HG02840 (cell line): ENCODE measurements at regions not wholly inside any gene's neighbourhood (a gene's known extent, or its start where the extent isn't known, plus 50 kb on each side); places are given as distances from the start of the nearest gene placed in this dataset.

ENCODE experiments used
- ATAC-seq: cut with Tn5 transposase; IDR thresholded peaks from one replicate; pipeline ENCODE4 v1.9.1; 2021; ENCODE audit warnings: mild to moderate bottlenecking, moderate library complexity, moderate number of reproducible peaks; ENCODE audit not compliant: unreplicated experiment, low FRiP score

DNA sequence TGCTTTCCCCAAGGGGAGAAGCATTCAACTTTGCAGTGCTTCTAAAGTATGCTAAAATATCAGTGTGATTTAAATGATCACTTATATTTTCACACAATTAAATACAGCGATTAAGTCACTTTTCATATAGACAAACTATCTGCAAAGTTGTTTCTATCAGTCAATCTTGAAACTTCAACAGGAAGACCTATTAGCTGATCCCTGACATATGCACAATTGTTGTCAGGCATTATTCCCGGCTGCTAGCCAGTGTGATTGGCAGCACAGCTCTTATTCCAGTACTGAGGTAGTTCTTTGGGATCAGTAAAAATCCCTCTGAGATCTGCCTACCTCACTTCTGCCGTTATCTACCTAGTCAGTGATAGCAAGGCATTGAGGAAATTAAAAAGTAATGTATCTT lies 629.5 kb downstream of the NR4A2 start:
- ATAC-seq = no peak

DNA sequence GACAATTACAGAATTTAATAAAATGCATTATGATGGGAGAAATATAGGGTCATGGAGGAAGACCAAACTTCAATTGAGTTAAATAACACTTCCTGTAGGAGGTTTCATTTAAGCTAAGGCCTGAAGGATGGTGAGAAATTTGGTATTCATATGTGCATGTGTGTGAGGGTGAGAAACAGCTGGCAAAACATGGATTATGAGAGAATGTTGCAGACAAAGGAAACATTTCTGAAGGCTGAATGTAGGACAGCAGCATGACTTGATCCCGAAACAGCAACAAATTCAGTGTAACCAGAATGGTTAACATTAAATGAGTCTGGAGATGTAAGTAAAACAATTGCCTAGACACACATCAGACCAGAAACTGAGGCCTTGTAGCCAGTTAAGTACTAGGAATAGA lies 630.8 kb downstream of the NR4A2 start:
- no peak for ATAC-seq

DNA sequence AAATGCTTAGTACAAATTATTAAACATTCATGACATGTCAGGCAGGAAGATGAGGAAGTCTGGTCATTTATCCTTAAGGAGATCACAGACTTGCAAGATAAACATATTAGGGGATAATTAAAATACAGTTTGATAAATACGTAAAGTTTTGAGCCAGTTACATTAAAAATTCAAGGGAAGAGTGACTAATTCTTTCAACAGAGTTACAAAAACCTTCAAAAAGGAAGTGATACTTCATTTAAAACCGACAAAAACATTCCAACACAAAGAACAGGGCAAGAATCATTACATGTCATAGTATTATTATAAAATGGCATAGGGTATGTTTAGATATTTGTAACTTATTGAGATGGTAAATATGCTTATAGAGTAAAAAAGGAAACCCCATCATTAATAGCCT lies 636.0 kb downstream of the NR4A2 start:
- ATAC-seq = no peak

DNA sequence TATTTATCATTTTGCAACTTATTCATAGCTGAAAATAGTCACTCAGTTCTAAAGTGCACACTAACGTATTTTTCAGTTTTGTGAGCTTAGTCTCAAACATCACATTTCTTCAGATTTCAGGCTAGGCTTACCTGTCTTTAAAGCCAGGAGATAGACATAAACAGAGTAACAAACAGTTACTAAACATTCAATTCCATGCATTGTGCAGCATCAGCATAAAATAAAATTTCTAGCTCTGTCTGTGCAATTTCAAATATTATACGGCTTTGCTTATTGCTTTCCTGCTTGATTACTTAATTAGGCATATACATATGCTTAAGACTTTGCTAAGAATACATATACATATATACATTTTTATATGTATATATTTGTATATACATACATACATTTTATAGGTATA lies 637.0 kb downstream of the NR4A2 start:
- no peak for ATAC-seq

DNA sequence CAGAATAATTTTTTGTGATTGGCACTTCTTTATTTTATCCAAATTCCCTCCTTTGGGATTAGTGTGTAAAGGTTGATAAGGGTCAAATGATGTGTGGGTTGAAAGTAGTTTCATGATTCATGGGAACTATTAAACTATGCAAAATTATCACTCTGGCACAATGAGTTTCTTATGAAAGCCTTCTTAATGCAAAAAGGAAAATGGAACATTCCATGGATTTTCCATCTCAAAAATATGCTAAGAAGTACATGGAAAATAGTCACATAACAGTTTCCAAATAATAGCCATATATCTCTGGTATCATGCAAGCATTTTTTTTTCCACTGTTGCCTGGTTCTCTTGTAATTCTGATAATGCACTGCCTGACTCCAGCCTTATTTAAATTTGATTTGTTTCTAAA lies 639.7 kb downstream of the NR4A2 start:
- ATAC-seq = no peak

DNA sequence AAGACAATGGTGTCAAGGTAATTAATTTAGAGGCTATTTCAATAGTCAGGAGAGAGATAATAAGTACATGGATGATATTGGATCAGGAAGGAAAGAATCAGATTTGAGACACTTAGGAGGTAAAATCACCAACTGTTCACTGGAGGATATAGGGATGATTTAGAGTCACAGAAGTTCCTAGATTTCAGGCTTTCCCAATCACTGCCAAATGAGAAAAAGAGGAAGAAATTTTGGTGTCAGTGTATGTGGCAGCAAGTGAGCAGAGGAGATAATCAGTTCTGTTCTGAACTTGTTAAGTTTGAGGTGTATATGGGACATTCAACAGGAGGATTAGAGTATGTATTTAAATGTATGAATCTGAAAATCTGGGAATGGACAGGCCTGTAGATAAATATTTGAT lies 640.4 kb downstream of the NR4A2 start:
- ATAC-seq = no peak

DNA sequence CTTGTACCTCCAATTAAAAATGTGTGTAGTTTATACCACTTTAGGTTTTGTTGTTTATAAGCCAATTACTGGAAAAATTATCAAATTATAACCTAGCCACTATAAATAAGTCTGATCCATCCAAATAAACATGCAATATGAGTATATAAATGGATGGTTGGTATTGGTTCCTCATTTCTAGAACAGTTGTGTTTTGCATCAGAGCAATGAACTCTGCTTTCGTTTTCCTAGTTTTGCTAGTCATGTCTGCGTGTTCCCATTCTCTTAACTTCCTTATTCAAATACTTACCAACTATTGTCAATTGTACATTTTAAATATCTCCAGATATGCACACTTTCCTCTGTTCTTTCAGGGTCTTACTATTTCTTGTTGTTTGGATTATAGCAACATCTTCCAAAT lies 641.7 kb downstream of the NR4A2 start:
- ATAC-seq = peak; percentile 74

DNA sequence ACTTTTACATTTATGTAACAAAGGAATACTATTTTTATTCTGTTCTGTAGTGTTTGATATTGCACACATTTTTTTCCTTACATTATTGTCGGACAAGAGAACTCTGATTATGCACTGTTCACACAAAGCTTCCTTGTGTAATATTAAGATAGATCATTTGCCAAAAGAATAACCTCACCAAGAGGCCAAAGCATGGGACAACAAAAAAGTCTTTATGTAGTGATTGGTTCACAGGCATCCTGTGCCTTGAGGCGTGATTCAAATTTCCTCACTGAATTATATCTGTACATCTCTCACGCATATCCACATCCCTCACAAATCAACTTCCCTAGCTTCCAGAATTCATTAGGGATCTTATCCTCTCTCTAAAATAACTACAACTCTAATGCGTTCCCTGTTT lies 642.7 kb downstream of the NR4A2 start:
- no peak for ATAC-seq

DNA sequence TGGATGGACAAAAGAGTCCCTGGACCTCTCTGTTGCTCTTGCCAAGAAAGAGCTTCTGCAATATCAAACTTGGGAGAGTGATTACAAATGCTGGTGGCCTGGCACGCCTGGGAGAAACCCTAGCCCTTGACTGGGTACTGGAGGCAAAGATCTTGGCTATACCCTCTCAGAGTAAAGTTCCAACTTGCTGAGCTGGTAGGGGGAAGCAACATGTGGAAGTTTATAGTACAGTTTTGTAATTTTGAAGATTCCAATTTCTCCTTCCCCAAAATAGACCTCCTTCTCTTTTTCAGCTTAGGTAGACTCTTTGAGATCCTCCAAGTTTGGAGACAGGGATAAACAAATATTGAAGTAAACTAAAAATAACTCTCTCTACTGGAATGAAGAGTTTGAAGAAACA lies 645.3 kb downstream of the NR4A2 start:
- ATAC-seq = no peak

DNA sequence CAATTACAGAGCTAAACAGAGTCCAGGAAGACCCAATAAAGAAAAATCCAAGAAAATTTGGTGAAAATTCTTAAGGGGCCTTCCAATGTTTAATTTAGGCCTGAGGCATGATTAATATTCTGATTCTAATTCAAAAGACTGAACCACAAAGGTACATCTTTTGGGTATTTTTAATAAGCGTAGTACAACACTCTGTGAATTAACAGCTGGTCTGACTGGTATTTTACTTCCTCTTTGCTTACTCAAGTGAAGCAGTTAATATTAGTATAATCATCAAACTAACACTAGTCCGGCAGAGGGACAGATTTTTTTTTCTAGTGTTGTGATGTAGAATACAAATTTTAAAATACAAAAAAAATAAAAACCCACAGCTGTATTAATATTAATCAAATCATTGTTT lies 652.9 kb downstream of the NR4A2 start:
- ATAC-seq = no peak

DNA sequence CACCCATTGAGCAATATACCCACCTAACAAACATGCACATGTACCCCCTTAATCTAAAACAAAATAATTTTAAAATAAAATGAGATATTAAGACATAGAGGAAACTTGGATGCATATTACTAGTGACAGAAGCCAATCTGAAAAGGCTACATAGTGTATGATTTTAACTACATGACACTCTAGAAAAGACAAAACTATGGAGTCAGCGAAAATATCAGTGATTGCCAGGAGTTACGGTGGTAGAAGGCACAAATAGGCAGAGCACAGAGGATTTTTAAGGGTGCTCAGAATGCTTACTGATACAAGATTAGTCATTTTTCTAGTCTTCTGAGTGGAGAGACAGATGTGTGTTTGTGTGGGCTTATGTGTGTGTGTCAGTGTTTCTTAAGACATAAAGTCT lies 656.6 kb downstream of the NR4A2 start:
- no peak for ATAC-seq

DNA sequence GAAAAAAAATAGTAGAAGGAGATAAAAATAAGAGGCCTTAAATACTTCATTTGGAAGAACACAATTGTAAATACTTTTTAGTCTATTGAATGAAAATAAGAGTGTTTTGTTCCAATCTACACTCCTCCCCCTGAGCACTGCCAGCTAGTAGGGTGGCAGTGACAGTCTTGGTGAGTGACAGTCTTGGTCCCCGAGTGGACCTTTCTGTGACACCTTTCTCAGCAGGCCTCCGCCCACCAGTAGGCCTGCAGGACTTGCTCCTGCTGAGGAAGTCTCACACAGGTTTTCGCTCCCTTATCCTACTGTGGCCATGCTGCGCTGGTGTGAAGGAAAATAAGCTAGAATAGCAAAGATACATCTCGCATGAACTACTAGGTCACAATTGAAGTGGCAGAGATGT lies 666.8 kb downstream of the NR4A2 start:
- ATAC-seq = no peak

DNA sequence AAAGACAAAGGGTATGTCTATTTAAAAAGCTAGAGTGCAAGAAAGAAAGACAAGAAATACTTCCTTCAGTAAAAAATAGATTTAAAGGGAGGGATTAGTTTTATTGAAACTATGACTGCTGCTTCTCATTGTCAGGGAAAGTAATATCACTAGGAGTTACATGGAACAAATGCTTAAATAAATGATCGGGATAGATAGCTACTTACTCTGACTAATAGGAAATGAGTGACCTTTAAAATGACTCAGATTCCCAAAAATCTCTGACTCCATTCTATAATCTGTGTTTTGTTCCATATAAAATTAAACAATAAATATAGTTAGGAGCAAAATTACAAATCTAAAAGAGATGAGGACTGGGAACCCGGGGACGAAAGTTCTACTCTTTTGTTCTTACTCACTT lies 669.3 kb downstream of the NR4A2 start:
- no peak for ATAC-seq

DNA sequence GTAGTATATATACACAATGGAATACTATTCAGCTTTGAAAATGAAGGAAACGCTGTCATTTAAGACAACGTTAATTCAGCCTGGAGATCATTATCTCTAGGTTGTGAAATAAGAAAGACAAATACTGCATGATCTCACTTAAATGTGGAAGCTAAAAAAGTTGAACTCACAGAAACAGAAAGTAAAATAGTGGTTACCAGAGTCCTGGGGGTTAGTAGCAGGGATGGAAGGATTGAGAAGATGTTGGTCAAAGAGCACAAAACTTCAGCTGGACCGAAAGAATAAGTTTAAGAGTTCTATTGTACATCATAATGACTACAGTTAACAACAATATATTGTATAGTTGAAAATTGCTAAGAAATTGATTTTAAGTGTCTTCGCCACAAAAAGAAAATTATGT lies 670.3 kb downstream of the NR4A2 start:
- no peak for ATAC-seq

DNA sequence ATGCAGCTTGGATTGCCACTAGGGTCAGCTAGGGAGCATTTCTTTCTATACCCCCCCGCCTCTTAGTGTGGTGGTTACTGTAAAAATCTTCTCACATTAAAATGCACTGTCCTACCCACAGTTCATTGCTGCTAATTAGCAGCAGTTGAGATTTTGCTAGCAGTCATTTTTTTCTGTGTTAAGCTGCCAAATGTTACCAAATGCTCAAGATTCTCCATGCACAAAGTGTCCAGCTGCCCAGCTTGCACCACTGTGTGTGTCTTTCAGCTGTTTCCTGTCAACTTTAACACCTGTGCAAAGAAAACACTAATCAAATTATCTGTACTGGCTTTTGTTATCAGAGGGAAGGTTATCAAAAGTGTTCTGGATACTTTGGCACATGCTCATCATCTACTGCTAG lies 679.3 kb downstream of the NR4A2 start:
- ATAC-seq = no peak

DNA sequence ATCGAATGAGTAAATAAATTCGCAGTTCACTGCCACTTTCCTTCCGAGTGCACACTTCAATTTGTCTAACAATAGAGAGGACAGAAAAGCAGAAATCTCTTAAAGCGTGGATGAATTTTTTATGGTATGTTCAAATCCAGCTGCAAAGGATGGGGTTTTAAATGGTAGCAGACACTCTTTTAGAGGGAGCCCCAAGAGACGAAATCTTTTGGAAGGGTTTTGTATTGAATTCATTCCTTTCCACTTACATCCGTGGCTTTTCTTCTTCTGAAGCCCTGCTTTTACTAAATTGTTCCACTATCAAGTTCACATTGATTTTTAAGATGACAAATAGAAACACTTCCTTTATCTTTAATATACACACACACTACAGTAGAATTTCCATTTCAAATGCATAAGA lies 680.7 kb downstream of the NR4A2 start:
- no peak for ATAC-seq

DNA sequence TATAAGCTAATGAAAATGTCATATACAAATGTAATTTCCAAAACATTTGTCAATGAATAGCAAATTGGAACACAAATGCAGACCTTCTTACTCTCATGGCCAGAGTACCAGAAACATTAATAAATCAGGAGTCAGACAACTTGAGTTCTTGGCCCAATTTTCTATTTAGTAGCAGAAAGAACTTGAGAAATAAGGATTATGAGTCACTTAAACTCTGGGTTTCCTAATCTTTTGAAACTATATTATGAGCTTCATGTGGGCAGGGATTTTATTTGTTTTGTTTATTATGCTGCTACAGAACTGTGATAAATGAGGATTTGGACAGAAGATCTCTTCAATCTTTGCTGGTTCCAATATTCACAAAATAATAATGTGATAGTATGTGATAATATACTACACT lies 686.7 kb downstream of the NR4A2 start:
- ATAC-seq = no peak

DNA sequence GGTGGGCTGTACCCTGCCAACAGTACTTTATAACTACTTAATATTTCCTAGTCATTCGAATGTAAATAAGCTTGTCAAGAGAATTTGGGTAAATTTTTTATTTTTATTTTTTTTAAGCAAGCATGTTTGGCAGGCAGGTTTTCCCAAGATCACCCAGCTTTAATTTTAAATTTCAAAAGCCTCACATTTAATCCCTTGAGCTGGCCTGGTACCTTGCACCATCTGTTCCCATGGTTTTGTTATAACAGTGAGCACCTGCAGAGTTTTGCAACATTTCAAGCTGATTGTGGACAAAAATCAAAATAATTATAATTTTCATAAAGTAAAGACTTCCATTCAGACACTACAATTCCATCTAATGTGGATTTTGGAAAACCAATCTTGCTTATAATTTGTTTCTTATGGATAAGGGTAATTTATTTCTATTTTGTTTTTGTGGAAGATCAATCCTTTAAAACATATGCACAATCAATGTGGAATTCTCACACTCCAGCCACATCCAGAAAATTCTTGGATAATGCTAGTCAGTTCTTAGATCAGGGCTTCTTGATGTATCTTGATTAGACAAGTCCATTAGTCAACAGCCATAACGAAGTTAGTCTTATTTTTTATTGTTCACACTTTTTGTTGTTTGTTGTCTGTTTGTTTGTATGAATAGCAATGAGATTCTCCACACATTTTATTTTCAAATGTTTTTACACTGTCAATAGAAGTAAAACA lies 689.3 kb downstream of the NR4A2 start:
- no peak for ATAC-seq

DNA sequence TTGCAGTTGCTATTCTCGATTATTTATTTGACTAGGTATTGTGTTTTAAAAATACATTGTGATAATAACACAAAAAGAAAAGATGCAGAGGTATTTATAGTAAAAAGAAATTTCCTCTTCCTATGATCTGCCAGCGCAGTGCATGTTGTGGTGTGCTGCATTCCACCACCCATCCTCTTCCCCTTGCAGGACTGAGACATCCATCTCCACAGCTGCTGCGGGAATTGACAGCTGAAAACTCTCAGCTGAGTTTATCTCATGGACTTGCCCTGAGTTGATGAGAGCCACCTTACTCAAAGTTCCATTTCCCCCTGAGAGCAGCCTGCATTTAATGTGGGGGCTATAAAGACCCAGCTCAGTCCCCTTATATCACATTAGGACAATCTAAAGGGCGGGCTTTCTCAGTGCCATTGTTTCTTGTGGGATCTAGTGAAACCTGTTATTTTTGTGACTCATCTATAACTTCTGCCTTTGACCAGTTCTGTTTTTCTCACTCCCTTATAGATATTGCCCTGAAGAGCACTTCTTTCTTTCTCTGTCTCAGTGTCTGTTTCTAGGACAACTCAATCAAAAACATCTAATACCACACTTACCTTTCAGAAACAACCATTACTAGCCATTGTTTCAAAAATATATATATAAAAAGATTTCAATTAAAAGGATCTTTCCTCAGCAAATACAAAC lies 698.5 kb downstream of the NR4A2 start:
- ATAC-seq = no peak

DNA sequence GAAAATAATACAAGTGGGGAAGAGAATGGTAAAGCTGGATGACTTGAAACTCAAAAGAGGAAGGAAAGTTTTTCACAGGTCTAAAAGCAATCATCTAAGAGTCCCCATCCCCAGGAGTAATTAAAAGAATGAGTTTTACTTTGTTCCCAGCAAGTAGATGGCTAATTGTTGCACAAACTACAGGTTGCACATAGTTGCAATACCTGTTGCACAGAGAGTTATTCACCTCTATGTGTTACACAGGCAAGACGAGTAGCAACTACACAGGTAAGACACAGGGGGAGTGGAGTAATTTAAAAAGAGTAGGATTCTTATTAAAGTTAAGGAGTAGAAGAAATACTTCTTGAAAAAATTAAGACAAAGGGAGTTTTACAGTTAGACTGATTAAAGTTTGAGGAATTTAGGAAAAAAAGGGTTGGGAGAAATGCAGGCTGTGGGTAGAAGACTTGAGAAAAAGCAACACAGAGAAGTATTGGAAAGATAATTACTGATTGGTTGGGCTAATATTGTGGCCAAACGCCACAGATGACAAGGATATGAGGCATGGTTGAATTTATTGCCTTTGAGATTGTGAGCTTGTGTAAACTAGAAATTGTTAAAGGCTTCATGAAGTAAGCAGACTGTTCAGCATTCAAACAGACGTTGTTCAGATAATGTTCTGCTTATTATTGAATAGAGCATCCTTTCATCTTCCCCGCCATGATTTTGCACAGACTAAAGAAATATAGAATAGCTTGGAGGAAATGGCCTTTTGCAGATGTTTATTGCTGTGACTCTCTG lies 699.3 kb downstream of the NR4A2 start:
- ATAC-seq = no peak

DNA sequence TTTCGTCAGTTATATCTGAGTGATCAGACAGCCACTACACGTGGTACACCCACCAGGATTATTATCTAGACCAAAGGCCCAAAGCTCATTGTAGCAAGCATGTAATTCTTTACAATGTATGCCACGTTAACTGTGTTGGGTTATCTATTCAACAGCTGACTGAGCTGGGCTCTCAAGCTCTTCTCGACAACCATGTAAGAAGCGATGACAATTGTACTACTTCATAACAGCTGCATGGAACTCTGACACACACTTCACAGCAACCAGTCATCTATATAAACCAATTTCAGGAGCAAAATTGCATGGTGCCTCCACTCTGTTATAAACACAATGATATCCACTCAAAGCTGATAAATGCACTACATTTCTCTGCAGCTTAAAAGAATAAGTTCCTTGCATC lies 701.8 kb downstream of the NR4A2 start:
- ATAC-seq = no peak

DNA sequence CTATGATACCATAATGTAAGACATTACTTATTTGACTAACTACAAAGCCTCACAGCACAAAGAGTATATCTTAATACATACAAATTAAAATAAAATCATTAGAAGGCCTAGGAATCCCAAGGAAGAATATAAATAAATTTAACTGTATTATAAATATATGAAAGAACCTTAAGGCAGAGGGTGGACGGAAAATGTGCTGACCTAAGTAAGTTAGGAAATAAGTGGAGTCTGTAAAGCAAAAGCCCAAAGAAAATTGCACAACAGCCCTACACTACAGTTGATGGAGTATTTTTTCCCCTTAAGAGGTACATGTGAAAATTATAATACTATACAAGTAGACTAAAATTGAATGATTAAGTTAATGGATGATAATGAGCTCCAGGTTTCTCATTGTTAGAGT lies 710.1 kb downstream of the NR4A2 start:
- no peak for ATAC-seq
